ENCODE measurements at regions not wholly inside any gene's neighbourhood (a gene's known extent, or its start where the extent isn't known, plus 50 kb on each side); places are given as distances from the start of the nearest gene placed in this dataset.

GRCh38 chr1:30191154-30191702 is 532.2 kb downstream of the MATN1 start:
- no peak for DNase-seq (ENCODE audit: insufficient read length, low spot score)
- TF ChIP-seq TAF1 (IDR thresholded peaks at IDR 0.05; ENCODE audit: low read depth, low read length) = no peak
- TF ChIP-seq POLR2A (IDR thresholded peaks at IDR 0.05; ENCODE audit: low read depth, low read length) = no peak
- no peak for TF ChIP-seq POLR2AphosphoS5 (IDR thresholded peaks at IDR 0.05; ENCODE audit: low read depth, low read length)
- no peak for TF ChIP-seq POU2F2 (IDR thresholded peaks at IDR 0.05; ENCODE audit: low read depth, low read length)
- FAIRE-seq = no peak

- no peak for FAIRE-seq
- no peak for DNase-seq (ENCODE audit: insufficient read length, low spot score)
- TF ChIP-seq POU2F2 (IDR thresholded peaks at IDR 0.05; ENCODE audit: low read depth, low read length) (no peak), POLR2A (IDR thresholded peaks at IDR 0.05; ENCODE audit: low read depth, low read length) (no peak), POLR2AphosphoS5 (IDR thresholded peaks at IDR 0.05; ENCODE audit: low read depth, low read length) (no peak), TAF1 (IDR thresholded peaks at IDR 0.05; ENCODE audit: low read depth, low read length) (no peak), SPI1 (IDR thresholded peaks at IDR 0.05; ENCODE audit: low read depth, low read length) (no peak), PAX5 (IDR thresholded peaks at IDR 0.05; ENCODE audit: insufficient read depth, low read length, severe bottlenecking) (no peak)
Measured at GRCh38 chr1:30190511-30191153, 532.8 kb downstream of the MATN1 start.

- no peak for TF ChIP-seq TAF1 (IDR thresholded peaks at IDR 0.05; ENCODE audit: low read depth, low read length)
- TF ChIP-seq POLR2AphosphoS5 (IDR thresholded peaks at IDR 0.05; ENCODE audit: low read depth, low read length) = no peak
- TF ChIP-seq PAX5 (IDR thresholded peaks at IDR 0.05; ENCODE audit: insufficient read depth, low read length, severe bottlenecking) = no peak
- TF ChIP-seq POU2F2 (IDR thresholded peaks at IDR 0.05; ENCODE audit: low read depth, low read length) = no peak
- no peak for TF ChIP-seq POLR2A (IDR thresholded peaks at IDR 0.05; ENCODE audit: low read depth, low read length)
- TF ChIP-seq SPI1 (IDR thresholded peaks at IDR 0.05; ENCODE audit: low read depth, low read length) = no peak
- no peak for FAIRE-seq
- DNase-seq (ENCODE audit: insufficient read length, low spot score) = no peak
Measured at GRCh38 chr1:30189818-30190500, 533.4 kb downstream of the MATN1 start.

GRCh38 chr1:30188999-30189398 is 534.4 kb downstream of the MATN1 start:
- no peak for FAIRE-seq
- no peak for DNase-seq (ENCODE audit: insufficient read length, low spot score)
- TF ChIP-seq PAX5 (IDR thresholded peaks at IDR 0.05; ENCODE audit: insufficient read depth, low read length, severe bottlenecking) (no peak), SPI1 (IDR thresholded peaks at IDR 0.05; ENCODE audit: low read depth, low read length) (no peak), POU2F2 (IDR thresholded peaks at IDR 0.05; ENCODE audit: low read depth, low read length) (no peak), POLR2AphosphoS5 (IDR thresholded peaks at IDR 0.05; ENCODE audit: low read depth, low read length) (no peak), POLR2A (IDR thresholded peaks at IDR 0.05; ENCODE audit: low read depth, low read length) (no peak), TAF1 (IDR thresholded peaks at IDR 0.05; ENCODE audit: low read depth, low read length) (no peak)

GRCh38 chr1:30188329-30188728 is 535.1 kb downstream of the MATN1 start:
- DNase-seq (ENCODE audit: insufficient read length, low spot score) (no peak), FAIRE-seq (no peak)
- no peak for TF ChIP-seq SPI1 (IDR thresholded peaks at IDR 0.05; ENCODE audit: low read depth, low read length)
- TF ChIP-seq POU2F2 (IDR thresholded peaks at IDR 0.05; ENCODE audit: low read depth, low read length) = no peak
- no peak for TF ChIP-seq POLR2A (IDR thresholded peaks at IDR 0.05; ENCODE audit: low read depth, low read length)
- no peak for TF ChIP-seq TAF1 (IDR thresholded peaks at IDR 0.05; ENCODE audit: low read depth, low read length)
- no peak for TF ChIP-seq POLR2AphosphoS5 (IDR thresholded peaks at IDR 0.05; ENCODE audit: low read depth, low read length)
- TF ChIP-seq PAX5 (IDR thresholded peaks at IDR 0.05; ENCODE audit: insufficient read depth, low read length, severe bottlenecking) = no peak

- FAIRE-seq (no peak), DNase-seq (ENCODE audit: insufficient read length, low spot score) (no peak)
- TF ChIP-seq POU2F2 (IDR thresholded peaks at IDR 0.05; ENCODE audit: low read depth, low read length) (no peak), TAF1 (IDR thresholded peaks at IDR 0.05; ENCODE audit: low read depth, low read length) (no peak), POLR2A (IDR thresholded peaks at IDR 0.05; ENCODE audit: low read depth, low read length) (no peak), POLR2AphosphoS5 (IDR thresholded peaks at IDR 0.05; ENCODE audit: low read depth, low read length) (no peak), SPI1 (IDR thresholded peaks at IDR 0.05; ENCODE audit: low read depth, low read length) (no peak), PAX5 (IDR thresholded peaks at IDR 0.05; ENCODE audit: insufficient read depth, low read length, severe bottlenecking) (no peak)
Measured at GRCh38 chr1:30187413-30188023, 535.9 kb downstream of the MATN1 start.

- no peak for FAIRE-seq
- TF ChIP-seq PAX5 (IDR thresholded peaks at IDR 0.05; ENCODE audit: insufficient read depth, low read length, severe bottlenecking) (no peak), POU2F2 (IDR thresholded peaks at IDR 0.05; ENCODE audit: low read depth, low read length) (no peak), POLR2AphosphoS5 (IDR thresholded peaks at IDR 0.05; ENCODE audit: low read depth, low read length) (no peak), TAF1 (IDR thresholded peaks at IDR 0.05; ENCODE audit: low read depth, low read length) (no peak), POLR2A (IDR thresholded peaks at IDR 0.05; ENCODE audit: low read depth, low read length) (no peak), SPI1 (IDR thresholded peaks at IDR 0.05; ENCODE audit: low read depth, low read length) (no peak)
Measured at GRCh38 chr1:30186586-30186985, 536.8 kb downstream of the MATN1 start.

GRCh38 chr1:30185809-30186208 is 537.6 kb downstream of the MATN1 start:
- no peak for FAIRE-seq

More at GRCh38 chr1:30186586-30186985, 536.8 kb downstream of the MATN1 start:
- no peak for DNase-seq (ENCODE audit: insufficient read length, low spot score)

GRCh38 chr1:30185313-30185712 is 538.1 kb downstream of the MATN1 start:
- TF ChIP-seq POLR2AphosphoS5 (IDR thresholded peaks at IDR 0.05; ENCODE audit: low read depth, low read length) (no peak), TAF1 (IDR thresholded peaks at IDR 0.05; ENCODE audit: low read depth, low read length) (no peak)
- no peak for DNase-seq (ENCODE audit: insufficient read length, low spot score)
- FAIRE-seq = no peak

More at GRCh38 chr1:30185809-30186208, 537.6 kb downstream of the MATN1 start:
- no peak for DNase-seq (ENCODE audit: insufficient read length, low spot score)
- TF ChIP-seq POLR2A (IDR thresholded peaks at IDR 0.05; ENCODE audit: low read depth, low read length) (no peak), SPI1 (IDR thresholded peaks at IDR 0.05; ENCODE audit: low read depth, low read length) (no peak), PAX5 (IDR thresholded peaks at IDR 0.05; ENCODE audit: insufficient read depth, low read length, severe bottlenecking) (no peak), POU2F2 (IDR thresholded peaks at IDR 0.05; ENCODE audit: low read depth, low read length) (no peak), TAF1 (IDR thresholded peaks at IDR 0.05; ENCODE audit: low read depth, low read length) (no peak)
